GM12874 (cell line): ENCODE measurements at regions not wholly inside any gene's neighbourhood (a gene's known extent, or its start where the extent isn't known, plus 50 kb on each side); places are given as distances from the start of the nearest gene placed in this dataset.

Source experiments
- CTCF ChIP-seq: IDR thresholded peaks from 2 replicates; pipeline ENCODE4 v1.5.1; 2011; ENCODE audit warnings: low read depth, mild to moderate bottlenecking, control low read depth, low read length, moderate library complexity; ENCODE audit not compliant: insufficient read depth

- no peak for TF ChIP-seq CTCF
Measured at GRCh38 chr6:76768556-76768955, 694.7 kb downstream of the HTR1B start.

GRCh38 chr6:76764057-76764456 is 691.6 kb upstream of the IMPG1 start:
- TF ChIP-seq CTCF = no peak

- no peak for TF ChIP-seq CTCF
Measured at GRCh38 chr6:76752841-76753240, 680.4 kb upstream of the IMPG1 start.

- no peak for TF ChIP-seq CTCF
Measured at GRCh38 chr6:76742919-76743318, 670.5 kb upstream of the IMPG1 start.

GRCh38 chr6:76719449-76719848 is 647.0 kb upstream of the IMPG1 start:
- no peak for TF ChIP-seq CTCF

GRCh38 chr6:76708641-76709331 is 636.3 kb upstream of the IMPG1 start:
- no peak for TF ChIP-seq CTCF

- no peak for TF ChIP-seq CTCF
Measured at GRCh38 chr6:76707630-76708029, 635.2 kb upstream of the IMPG1 start.
